Neuronal stem cell (in vitro differentiated cells): ENCODE measurements at regions not wholly inside any gene's neighbourhood (a gene's known extent, or its start where the extent isn't known, plus 50 kb on each side); places are given as distances from the start of the nearest gene placed in this dataset.

ENCODE experiments used
- DNase-seq: peaks from one replicate; pipeline ENCODE4 v3.0.0-alpha.2; 2013; ENCODE audit warnings: low spot score
- H2AFZ ChIP-seq: one replicate; pipeline ENCODE4 v1.6.1; 2013; ENCODE audit warnings: mild to moderate bottlenecking, low read length, inconsistent platforms
- H2AK5ac ChIP-seq: 2 replicates; pipeline ENCODE4 v1.6.1; 2013; ENCODE audit warnings: low read depth, mild to moderate bottlenecking, inconsistent platforms, low read length, moderate library complexity, mixed read lengths
- H2BK120ac ChIP-seq: 2 replicates; pipeline ENCODE4 v1.6.1; 2013; ENCODE audit warnings: low read depth, mild to moderate bottlenecking, inconsistent platforms, low read length, moderate library complexity, mixed read lengths
- H2BK12ac ChIP-seq: one replicate; pipeline ENCODE4 v1.6.1; 2013; ENCODE audit warnings: low read length, inconsistent platforms
- H2BK15ac ChIP-seq: 2 replicates; pipeline ENCODE4 v1.6.1; 2013; ENCODE audit warnings: mild to moderate bottlenecking, low read length, inconsistent platforms, mixed read lengths
- H2BK5ac ChIP-seq: one replicate; pipeline ENCODE4 v1.6.1; 2013; ENCODE audit warnings: inconsistent platforms, mild to moderate bottlenecking, low read length, moderate library complexity
- H3K14ac ChIP-seq: one replicate; pipeline ENCODE4 v1.6.1; 2013; ENCODE audit warnings: low read length, inconsistent platforms
- H3K18ac ChIP-seq: 2 replicates; pipeline ENCODE4 v1.6.1; 2013; ENCODE audit warnings: low read length, inconsistent platforms
- H3K23ac ChIP-seq: 2 replicates; pipeline ENCODE4 v1.6.1; 2013; ENCODE audit warnings: low read depth, mild to moderate bottlenecking, mixed read lengths, low read length, inconsistent platforms; ENCODE audit not compliant: poor library complexity
- H3K27ac ChIP-seq: replicated peaks from 3 replicates; pipeline ENCODE4 v1.5.1; 2013; ENCODE audit warnings: low read length, inconsistent platforms
- H3K27me3 ChIP-seq, 3 experiments: 2 replicates each; pipeline ENCODE4 v1.6.1; 2013; ENCODE audit warnings: low read length in 3 of 3, mild to moderate bottlenecking in 2 of 3, inconsistent platforms in 1 of 3, low read depth in 1 of 3, mixed read lengths in 1 of 3, moderate library complexity in 1 of 3; ENCODE audit not compliant: control insufficient read depth in 3 of 3, insufficient read depth in 3 of 3
- H3K36me3 ChIP-seq, 2 donors: replicated peaks in 1 of 2; 2 replicates each; pipeline ENCODE4 v1.6.1; 2013; ENCODE audit warnings: low read length in 2 of 2; ENCODE audit not compliant: control insufficient read depth in 2 of 2, insufficient read depth in 2 of 2
- H3K4ac ChIP-seq: 2 replicates; pipeline ENCODE4 v1.6.1; 2013; ENCODE audit warnings: inconsistent platforms, mild to moderate bottlenecking, low read length, moderate library complexity
- H3K4me1 ChIP-seq, 2 donors: 1 replicate in 1 of 2; 2 replicates in 1 of 2; pipeline ENCODE4 v1.6.1; 2013; ENCODE audit warnings: low read length in 2 of 2, low read depth in 1 of 2; ENCODE audit not compliant: control insufficient read depth in 2 of 2, insufficient read depth in 1 of 2
- H3K4me2 ChIP-seq: one replicate; pipeline ENCODE4 v1.6.1; 2013; ENCODE audit warnings: mild to moderate bottlenecking, low read length, inconsistent platforms; ENCODE audit not compliant: insufficient read depth, poor library complexity, severe bottlenecking
- H3K4me3 ChIP-seq, 2 donors: 2 replicates each; pipeline ENCODE4 v1.5.1; 2013; ENCODE audit warnings: low read length in 2 of 2, mild to moderate bottlenecking in 2 of 2, inconsistent platforms in 1 of 2, moderate library complexity in 1 of 2
- H3K79me1 ChIP-seq: one replicate; pipeline ENCODE4 v1.6.1; 2013; ENCODE audit warnings: low read depth, mild to moderate bottlenecking, inconsistent platforms, low read length, moderate library complexity
- H3K9ac ChIP-seq: one replicate; pipeline ENCODE4 v1.6.1; 2013; ENCODE audit warnings: mild to moderate bottlenecking, low read depth, low read length, inconsistent platforms; ENCODE audit not compliant: poor library complexity
- H3K9me3 ChIP-seq, 2 donors: replicated peaks in 1 of 2; 2 replicates each; pipeline versions ENCODE3 to v1.6.1; 2013; ENCODE audit warnings: low read length in 2 of 2, mild to moderate bottlenecking in 2 of 2, inconsistent platforms in 1 of 2, low read depth in 1 of 2, mixed read lengths in 1 of 2, moderate library complexity in 1 of 2; ENCODE audit not compliant: control insufficient read depth in 2 of 2, insufficient read depth in 1 of 2
- H4K8ac ChIP-seq: one replicate; pipeline ENCODE4 v1.6.1; 2013; ENCODE audit warnings: low read depth, mild to moderate bottlenecking, inconsistent platforms, low read length, moderate library complexity
- H4K91ac ChIP-seq: one replicate; pipeline ENCODE4 v1.6.1; 2013; ENCODE audit warnings: low read length, low read depth, mild to moderate bottlenecking, inconsistent platforms; ENCODE audit not compliant: poor library complexity
- WGBS, 2 donors: extraction: QIAGEN DNeasy Blood & Tissue Kit; methylation state at CpG; one replicate each; pipeline ENCODE4 v1.1.7; 2013; ENCODE audit warnings: missing lambda C conversion rate in 2 of 2, mixed read lengths in 1 of 2; ENCODE audit not compliant: insufficient read length in 2 of 2, insufficient replicate concordance in 1 of 2; ENCODE audit errors: extremely low coverage in 2 of 2; 5-methylcytosine and 5-hydroxymethylcytosine counted together

DNA sequence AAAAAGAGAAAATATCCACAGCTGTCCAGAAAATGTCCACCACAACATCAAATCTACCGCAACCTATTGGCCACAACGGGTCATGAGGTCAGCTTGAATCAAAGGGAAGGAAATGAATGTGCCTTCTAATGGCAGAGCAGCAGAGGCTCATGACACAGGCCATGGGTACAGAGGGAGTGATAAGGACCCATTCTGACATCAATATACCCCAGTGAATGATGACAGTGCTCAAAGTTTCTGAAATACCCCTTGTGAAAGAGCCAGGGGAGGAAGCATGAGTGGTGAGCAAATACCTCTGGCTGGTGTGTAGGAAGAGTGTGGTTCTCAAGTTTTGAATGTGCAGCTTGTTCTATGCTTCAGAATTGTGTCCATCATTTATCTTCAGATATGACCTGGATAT, 348.2 kb downstream of the IRX1 start:
- DNase-seq, result no peak
- H3K4me1 ChIP-seq, result peaks cover 0 to 4% of the 10 kb centered on the region in 2 donors

DNA sequence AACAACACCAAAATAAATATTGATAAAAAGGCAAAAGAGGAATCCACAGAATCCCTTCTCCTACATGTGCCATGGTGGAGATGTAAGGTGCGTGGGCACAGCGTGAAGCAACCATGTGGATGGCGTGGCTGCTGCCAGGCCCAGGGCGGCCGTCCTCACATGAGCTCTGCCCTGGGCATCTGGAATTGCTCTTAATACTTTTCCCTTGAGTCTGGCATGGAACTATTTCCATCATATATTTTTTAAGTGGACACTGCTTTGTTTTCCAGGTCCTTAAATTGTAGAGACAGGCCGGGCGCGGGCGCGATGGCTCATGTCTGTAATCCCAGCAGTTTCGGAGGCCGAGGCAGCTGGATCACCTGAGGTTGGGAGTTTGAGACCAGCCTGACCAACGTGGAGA, 349.3 kb downstream of the IRX1 start:
- H2AK5ac ChIP-seq, result no peak overlapping the region
- H4K8ac ChIP-seq, result no peak overlapping the region
- H3K4ac ChIP-seq, result no peak overlapping the region
- H3K4me3 ChIP-seq, result peak overlapping the region in 1 of 2 donors; percentile 57
- H2BK15ac ChIP-seq, result no peak overlapping the region
- H3K4me2 ChIP-seq, result no peak overlapping the region
- H3K79me1 ChIP-seq, result no peaks in the 10 kb centered on the region
- H2BK120ac ChIP-seq, result no peak overlapping the region
- H2BK5ac ChIP-seq, result no peak overlapping the region
- no peak overlapping the region for H2AFZ ChIP-seq
- H3K36me3 ChIP-seq, result no peaks in the 10 kb centered on the region
- no peak overlapping the region for H4K91ac ChIP-seq
- DNase-seq, result no peak
- peaks cover 0 to 4% of the 10 kb centered on the region in 2 donors for H3K4me1 ChIP-seq
- no peak overlapping the region for H3K9ac ChIP-seq
- WGBS, 2 donors, result no CpG with 5 or more reads among the region's 13 CpGs
- no peak overlapping the region for H2BK12ac ChIP-seq
- no peak overlapping the region for H3K23ac ChIP-seq
- no peak overlapping the region for H3K27ac ChIP-seq
- H3K18ac ChIP-seq, result peak overlapping the region; percentile 44
- H3K9me3 ChIP-seq, result no peaks in the 10 kb centered on the region
- no peak overlapping the region for H3K14ac ChIP-seq
- H3K27me3 ChIP-seq, result no peaks in the 10 kb centered on the region

More for the DNA sequence above, 348.2 kb downstream of the IRX1 start:
- Histone ChIP-seq H3K27me3 (no peaks in the 10 kb centered on the region), H3K4me3 (no peak overlapping the region), H3K4ac (no peak overlapping the region), H2AFZ (no peak overlapping the region), H4K91ac (no peak overlapping the region), H2BK5ac (no peak overlapping the region), H3K23ac (no peak overlapping the region), H3K9me3 (no peaks in the 10 kb centered on the region), H4K8ac (no peak overlapping the region), H2AK5ac (no peak overlapping the region), H2BK120ac (no peak overlapping the region), H3K9ac (no peak overlapping the region), H3K27ac (no peak overlapping the region), H3K79me1 (no peaks in the 10 kb centered on the region), H2BK15ac (no peak overlapping the region), H3K18ac (no peak overlapping the region), H3K14ac (no peak overlapping the region), H2BK12ac (no peak overlapping the region), H3K4me2 (no peak overlapping the region), H3K36me3 (no peaks in the 10 kb centered on the region)
- no CpG with 5 or more reads among the region's 2 CpGs for WGBS, 2 donors

DNA sequence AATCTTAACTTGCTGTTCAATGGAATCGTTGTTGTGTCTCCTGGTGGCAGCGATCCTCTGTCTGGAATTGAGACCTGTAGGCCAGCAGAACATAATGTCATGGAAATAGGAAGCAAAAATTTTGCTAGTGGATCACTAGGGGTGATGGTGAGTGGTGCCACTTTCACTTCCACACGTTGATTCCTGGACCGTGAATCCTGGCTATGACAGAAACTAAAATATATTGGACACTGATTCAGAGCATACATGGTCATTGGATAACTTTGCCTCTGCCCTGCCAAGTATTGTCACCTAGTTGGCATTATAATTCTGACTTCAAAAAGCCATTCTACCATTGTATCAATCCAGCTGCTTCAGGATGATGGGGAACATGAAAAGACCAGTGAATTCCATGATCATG, 353.2 kb downstream of the IRX1 start:
- H3K4me3 ChIP-seq, result no peak overlapping the region
- no peak overlapping the region for H4K8ac ChIP-seq
- H3K4me2 ChIP-seq, result no peak overlapping the region
- H2BK12ac ChIP-seq, result no peak overlapping the region
- peaks cover 0 to 4% of the 10 kb centered on the region in 2 donors for H3K4me1 ChIP-seq
- H2AFZ ChIP-seq, result no peak overlapping the region
- no peak overlapping the region for H2BK120ac ChIP-seq
- H3K79me1 ChIP-seq, result no peaks in the 10 kb centered on the region
- no peak overlapping the region for H3K4ac ChIP-seq
- H2BK15ac ChIP-seq, result no peak overlapping the region
- H3K9me3 ChIP-seq, result no peaks in the 10 kb centered on the region
- no CpG with 5 or more reads among the region's 4 CpGs for WGBS, 2 donors
- H3K27me3 ChIP-seq, result no peaks in the 10 kb centered on the region
- H3K36me3 ChIP-seq, result no peaks in the 10 kb centered on the region
- H3K9ac ChIP-seq, result no peak overlapping the region
- DNase-seq, result no peak
- H3K14ac ChIP-seq, result no peak overlapping the region
- no peak overlapping the region for H3K18ac ChIP-seq
- no peak overlapping the region for H2BK5ac ChIP-seq
- H2AK5ac ChIP-seq, result no peak overlapping the region
- no peak overlapping the region for H4K91ac ChIP-seq
- H3K27ac ChIP-seq, result no peak overlapping the region
- H3K23ac ChIP-seq, result no peak overlapping the region

DNA sequence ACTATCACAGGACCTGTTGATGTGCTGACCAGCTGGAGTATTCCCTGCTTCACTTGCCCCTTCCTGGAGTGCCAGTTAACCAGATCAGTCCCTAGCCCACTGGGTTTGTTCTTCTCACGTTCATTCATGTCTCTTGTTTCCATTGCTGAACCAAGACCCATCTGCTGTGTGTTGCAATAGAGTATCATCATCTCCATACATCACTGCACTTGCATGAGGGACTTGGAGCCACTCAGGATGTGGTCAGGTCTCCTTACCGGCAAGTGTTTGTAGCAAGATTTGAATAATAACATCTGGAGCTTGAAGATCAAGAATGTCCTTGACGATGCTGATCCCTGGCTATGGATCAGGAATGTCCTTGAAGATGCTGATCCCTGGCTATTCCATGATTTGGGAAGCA, 358.6 kb downstream of the IRX1 start:
- Histone ChIP-seq H3K4me2 (no peak overlapping the region), H2BK12ac (no peak overlapping the region), H3K27me3 (no peaks in the 10 kb centered on the region), H3K36me3 (peaks cover 0 to 1% of the 10 kb centered on the region in 2 donors), H4K8ac (no peak overlapping the region), H2AK5ac (no peak overlapping the region), H3K4ac (no peak overlapping the region), H3K79me1 (no peaks in the 10 kb centered on the region), H3K14ac (no peak overlapping the region), H3K9ac (no peak overlapping the region), H3K18ac (no peak overlapping the region), H3K4me1 (no peaks in the 10 kb centered on the region), H2BK15ac (no peak overlapping the region), H3K4me3 (no peak overlapping the region), H2BK5ac (no peak overlapping the region), H2AFZ (no peak overlapping the region), H3K27ac (no peak overlapping the region), H2BK120ac (no peak overlapping the region), H3K9me3 (peaks cover 0 to 2% of the 10 kb centered on the region in 2 donors), H3K23ac (no peak overlapping the region), H4K91ac (no peak overlapping the region)
- no CpG with 5 or more reads among the region's 3 CpGs for WGBS, 2 donors
- DNase-seq, result no peak
